Erythroblast (primary cell): ENCODE measurements at regions not wholly inside any gene's neighbourhood (a gene's known extent, or its start where the extent isn't known, plus 50 kb on each side); places are given as distances from the start of the nearest gene placed in this dataset.

Experiments
- GATA1 ChIP-seq: IDR thresholded peaks from 2 replicates; pipeline ENCODE4 v1.6.1; 2011; ENCODE audit warnings: low read depth, mild to moderate bottlenecking, control low read depth, low read length, moderate library complexity
- POLR2A ChIP-seq: IDR thresholded peaks from 2 replicates; pipeline ENCODE4 v1.6.1; 2011; ENCODE audit warnings: mild to moderate bottlenecking, low read length

DNA sequence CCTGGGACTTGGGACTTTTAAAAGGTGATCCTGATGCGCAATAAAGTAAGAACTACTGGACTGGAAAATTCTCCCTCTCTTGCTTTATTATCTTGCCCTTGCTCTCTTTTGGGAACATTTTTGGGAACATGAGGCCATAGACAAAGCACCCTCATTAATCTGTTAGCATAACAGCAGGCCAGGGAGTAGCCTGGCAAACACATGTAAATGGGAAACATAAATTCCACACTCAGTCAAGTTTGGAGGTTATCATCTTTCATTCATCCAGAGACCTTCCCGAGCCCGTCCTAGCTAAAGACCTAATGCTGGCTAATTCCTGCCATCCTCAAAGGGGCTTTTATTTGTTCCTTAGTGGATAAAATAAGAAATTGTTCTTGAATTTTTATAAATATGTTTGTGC is 162.8 kb upstream of the ARX start:
- TF ChIP-seq POLR2A (no peak), GATA1 (no peak)
